GM12872 (cell line): ENCODE measurements at regions not wholly inside any gene's neighbourhood (a gene's known extent, or its start where the extent isn't known, plus 50 kb on each side); places are given as distances from the start of the nearest gene placed in this dataset.

ENCODE experiments used
- TF ChIP-seq, protein P1 (sequence below): IDR thresholded peaks from 3 replicates; pipeline ENCODE4 v1.5.1; 2011; ENCODE audit warnings: low read depth, mild to moderate bottlenecking, low read length, moderate library complexity; ENCODE audit not compliant: insufficient read depth

DNA sequence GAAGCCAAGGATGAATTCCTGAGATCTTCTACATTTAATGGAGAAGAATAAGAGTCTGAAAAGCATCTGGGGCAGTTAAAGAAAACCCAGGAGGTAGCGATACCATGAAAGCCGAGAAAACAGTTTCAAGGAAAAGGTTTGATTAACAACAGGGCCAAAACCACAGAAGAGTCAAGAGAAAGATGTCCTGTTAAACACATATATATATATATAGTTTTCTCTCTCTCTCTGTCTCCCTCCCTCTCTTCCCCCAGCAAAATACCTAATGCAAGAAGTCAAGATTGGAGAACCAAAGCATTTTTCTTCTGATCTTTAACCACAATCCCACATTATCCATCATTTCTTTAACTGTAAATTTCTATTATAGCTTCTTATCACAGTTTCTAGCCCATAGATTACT lies 261.4 kb downstream of the SNX13 start:
- TF ChIP-seq, protein P1, sequence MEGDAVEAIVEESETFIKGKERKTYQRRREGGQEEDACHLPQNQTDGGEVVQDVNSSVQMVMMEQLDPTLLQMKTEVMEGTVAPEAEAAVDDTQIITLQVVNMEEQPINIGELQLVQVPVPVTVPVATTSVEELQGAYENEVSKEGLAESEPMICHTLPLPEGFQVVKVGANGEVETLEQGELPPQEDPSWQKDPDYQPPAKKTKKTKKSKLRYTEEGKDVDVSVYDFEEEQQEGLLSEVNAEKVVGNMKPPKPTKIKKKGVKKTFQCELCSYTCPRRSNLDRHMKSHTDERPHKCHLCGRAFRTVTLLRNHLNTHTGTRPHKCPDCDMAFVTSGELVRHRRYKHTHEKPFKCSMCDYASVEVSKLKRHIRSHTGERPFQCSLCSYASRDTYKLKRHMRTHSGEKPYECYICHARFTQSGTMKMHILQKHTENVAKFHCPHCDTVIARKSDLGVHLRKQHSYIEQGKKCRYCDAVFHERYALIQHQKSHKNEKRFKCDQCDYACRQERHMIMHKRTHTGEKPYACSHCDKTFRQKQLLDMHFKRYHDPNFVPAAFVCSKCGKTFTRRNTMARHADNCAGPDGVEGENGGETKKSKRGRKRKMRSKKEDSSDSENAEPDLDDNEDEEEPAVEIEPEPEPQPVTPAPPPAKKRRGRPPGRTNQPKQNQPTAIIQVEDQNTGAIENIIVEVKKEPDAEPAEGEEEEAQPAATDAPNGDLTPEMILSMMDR: no peak

DNA sequence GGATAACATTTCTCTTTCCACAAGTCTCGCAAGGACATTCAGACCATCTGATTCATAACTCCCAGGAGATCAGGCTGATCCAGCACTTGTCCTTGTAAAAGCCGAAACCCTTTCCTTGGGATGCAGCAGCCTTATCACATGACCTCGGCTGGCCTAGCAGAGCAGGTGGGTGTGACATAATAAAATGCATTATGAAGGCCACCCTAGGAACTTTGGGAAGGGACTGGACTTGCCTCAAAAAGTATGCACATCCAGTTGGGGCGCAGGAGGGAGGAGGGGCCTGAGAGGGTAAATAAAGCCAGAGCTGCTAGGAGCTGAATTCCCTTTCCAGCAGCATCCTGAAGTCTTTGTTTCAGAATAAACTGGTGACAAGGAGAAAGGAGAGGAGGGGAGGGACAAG lies 260.8 kb downstream of the SNX13 start:
- TF ChIP-seq, protein P1: no peak

DNA sequence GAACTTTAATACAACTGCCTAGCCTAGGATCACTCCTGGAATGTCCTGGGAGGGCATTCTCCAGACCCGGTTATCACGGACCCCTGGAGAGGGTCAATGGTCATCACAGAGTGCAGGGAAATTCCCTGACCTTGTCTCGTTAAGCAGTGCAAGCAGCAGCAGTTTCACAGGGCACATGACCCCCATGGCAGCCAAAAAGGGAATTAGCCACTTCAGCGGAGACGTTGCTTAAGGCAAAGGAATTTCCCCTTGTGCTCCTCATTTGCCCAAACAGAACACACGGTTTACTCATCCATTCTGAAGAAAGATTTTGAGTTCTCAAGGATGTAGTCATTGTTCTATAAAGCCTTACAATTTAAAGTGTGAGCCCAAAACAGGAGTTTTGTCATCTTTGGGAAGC lies 260.3 kb downstream of the SNX13 start:
- TF ChIP-seq, protein P1: no peak

DNA sequence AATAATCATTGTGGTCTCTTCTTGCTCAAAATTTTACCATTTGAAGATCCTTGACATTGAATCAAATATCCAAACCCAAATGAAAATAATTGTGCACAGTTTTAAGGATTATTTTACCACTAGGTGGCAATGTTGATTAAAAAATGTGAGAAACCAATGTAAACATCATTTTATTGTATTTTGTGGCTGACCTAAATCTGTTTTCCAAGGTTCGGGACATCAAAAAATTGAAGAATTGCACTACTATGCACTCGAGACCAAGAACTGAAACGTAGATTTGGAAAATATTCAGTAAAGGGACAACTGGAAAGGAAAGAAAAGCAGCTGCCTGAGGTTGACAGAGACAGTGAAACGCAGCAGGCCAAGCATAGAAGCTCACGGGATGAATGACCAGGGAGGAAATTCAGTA lies 259.3 kb downstream of the SNX13 start:
- TF ChIP-seq, protein P1: no peak

DNA sequence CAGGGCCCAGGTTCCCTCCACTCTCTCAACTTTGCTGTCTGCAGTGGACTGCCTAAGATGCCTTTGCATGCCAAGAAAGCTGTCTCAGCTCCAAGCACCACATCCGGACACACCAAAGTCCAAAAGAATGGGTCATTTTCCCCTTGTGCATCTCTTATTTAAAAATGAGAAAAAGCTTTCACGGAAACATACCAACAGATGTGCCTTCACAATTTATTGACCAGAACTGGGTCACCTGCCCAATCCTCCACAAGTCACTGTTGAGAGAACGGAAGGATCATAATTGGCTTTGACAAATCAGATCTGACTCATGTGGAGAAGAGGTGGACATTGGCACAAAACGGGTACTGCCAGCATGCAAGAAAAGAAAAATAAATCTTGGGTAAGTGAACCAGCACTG lies 258.3 kb downstream of the SNX13 start:
- TF ChIP-seq, protein P1: no peak

DNA sequence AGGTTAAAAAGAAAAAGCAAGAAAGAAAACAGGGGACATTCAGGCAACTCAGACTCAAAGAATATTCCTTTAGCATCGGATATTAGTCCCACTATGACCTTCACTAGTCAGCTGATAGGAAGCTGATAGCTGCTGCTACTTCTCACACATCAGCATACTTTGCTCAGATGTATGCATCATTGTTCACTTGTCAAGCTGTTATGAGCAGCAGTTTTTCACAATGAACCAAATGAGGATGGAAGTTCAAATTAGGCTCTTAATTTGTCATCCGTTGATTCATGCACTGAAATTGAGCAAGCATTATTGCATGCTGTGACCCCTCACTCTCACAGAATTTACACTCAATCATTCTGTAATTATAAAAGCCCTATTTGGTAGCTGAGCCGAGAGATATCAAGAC lies 257.7 kb downstream of the SNX13 start:
- TF ChIP-seq, protein P1: no peak

DNA sequence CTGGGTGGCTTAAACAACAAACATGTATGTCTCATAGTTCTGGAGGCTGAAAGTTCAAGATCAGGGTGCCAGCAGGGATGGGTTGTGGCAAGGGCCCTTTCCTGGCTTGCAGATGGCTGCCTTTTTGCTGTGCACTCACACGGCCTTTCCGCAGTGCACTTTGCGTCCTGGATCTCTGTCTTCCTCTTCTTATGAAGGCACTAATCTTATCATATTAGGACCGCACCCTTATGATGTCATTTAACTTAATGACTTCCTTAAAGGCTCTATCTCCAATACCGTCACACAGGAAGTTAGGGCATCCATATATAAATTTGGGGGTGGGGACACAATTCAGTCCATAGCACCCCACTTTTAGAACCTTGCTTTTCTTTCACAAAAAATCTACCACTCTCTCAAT lies 255.2 kb downstream of the SNX13 start:
- TF ChIP-seq, protein P1: no peak

DNA sequence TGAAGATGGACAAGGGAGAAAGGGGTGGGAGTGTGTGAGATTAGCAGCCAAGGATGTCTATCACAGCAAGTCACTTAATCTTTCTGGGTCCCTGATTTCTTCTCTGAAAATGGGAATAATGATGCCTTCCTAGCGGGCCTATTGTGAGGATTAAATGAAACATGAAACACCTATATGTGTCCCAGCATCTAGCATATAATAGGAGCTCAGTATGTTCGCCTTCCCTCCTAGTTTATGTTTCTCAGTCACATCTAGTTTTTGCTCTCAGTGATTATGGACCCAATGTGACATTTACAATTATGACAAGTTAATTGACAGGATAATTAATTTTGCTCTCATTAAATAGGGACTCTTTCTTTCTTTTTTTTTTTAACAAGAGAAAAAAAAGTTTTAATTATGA lies 252.9 kb downstream of the SNX13 start:
- TF ChIP-seq, protein P1: no peak
